ENCODE measurements at regions not wholly inside any gene's neighbourhood (a gene's known extent, or its start where the extent isn't known, plus 50 kb on each side); places are given as distances from the start of the nearest gene placed in this dataset.

DNA sequence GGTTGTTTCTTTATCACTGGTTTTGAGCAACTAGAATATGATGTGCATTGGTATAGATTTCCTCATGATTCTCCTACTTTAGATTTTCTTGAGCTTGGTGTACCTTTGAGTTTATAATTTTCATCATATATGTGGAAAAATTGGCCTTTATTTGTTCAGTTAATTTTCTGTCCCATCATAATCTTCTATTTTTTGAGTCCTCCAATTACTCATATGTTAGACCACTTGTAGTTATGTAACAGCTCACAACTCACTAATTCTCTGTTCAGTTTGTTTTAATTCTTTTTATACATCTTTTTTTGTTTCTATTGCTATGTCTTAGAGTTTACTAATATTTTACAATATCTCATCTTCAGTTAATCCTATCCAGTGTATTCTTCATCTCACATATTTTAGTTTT lies 81.3 kb upstream of the LAMA2 start:
- no peak for DNase-seq
- H3K4me1 Mint-ChIP-seq: peaks cover 8 to 9% of the 10 kb centered on the region in 2 experiments
- H3K36me3 Mint-ChIP-seq (ENCODE audit: insufficient read depth in 1 of 3, low read depth in 3 of 3): peaks cover 2 to 18% (median 2%) of the 10 kb centered on the region in 3 experiments; a peak in 3 of 7 replicates
- no peak overlapping the region for H3K27ac Mint-ChIP-seq
- Histone ChIP-seq H3K79me1 (ENCODE audit: insufficient read depth, low read depth, low read length, poor library complexity, severe bottlenecking) (no peaks in the 10 kb centered on the region), H3K23me2 (ENCODE audit: insufficient read length, low read depth, low read length, poor library complexity, severe bottlenecking) (no peaks in the 10 kb centered on the region), H2BK5ac (ENCODE audit: insufficient read length, low read length) (no peak overlapping the region), H3T11ph (ENCODE audit: low read length) (no peak overlapping the region), H3K4me1 (ENCODE audit: insufficient read depth, low read length) (no peaks in the 10 kb centered on the region), H3K27me3 (ENCODE audit: insufficient read depth, low read length) (no peaks in the 10 kb centered on the region), H4K8ac (replicated peaks; ENCODE audit: insufficient read length, low read depth, low read length) (no peak overlapping the region), H3K14ac (ENCODE audit: insufficient read depth, low read length) (no peak overlapping the region), H4K20me1 (ENCODE audit: control insufficient read depth, insufficient read depth, insufficient read length) (no peaks in the 10 kb centered on the region), H4K5ac (ENCODE audit: insufficient read length, low read depth, low read length) (no peak overlapping the region), H2AFZ (ENCODE audit: low read length) (no peak overlapping the region), H3K9ac (ENCODE audit: extremely low read depth, insufficient read length, low read length) (no peak overlapping the region), H3K18ac (ENCODE audit: insufficient read length, low read depth, low read length) (no peak overlapping the region), H2BK15ac (ENCODE audit: low read depth, low read length) (no peak overlapping the region), H3K79me2 (ENCODE audit: insufficient read depth, low read length) (no peaks in the 10 kb centered on the region), H3K27ac (ENCODE audit: insufficient read length, low read depth, low read length) (no peak overlapping the region), H3K4ac (ENCODE audit: low read depth, low read length) (no peak overlapping the region), H3K56ac (ENCODE audit: insufficient read length, low read depth, low read length) (no peak overlapping the region), H2BK20ac (ENCODE audit: low read depth, low read length, poor library complexity, severe bottlenecking) (no peak overlapping the region), H3K4me2 (ENCODE audit: insufficient read depth, insufficient read length, low read length) (no peak overlapping the region), H3K23ac (ENCODE audit: insufficient read length, low read depth, low read length) (no peak overlapping the region), H2BK120ac (ENCODE audit: low read depth, low read length, poor library complexity, severe bottlenecking) (no peak overlapping the region), H2AK5ac (ENCODE audit: insufficient read length, low read length) (no peak overlapping the region), H4K91ac (ENCODE audit: insufficient read length, low read depth, low read length) (no peak overlapping the region), H2BK12ac (ENCODE audit: insufficient read length, low read depth, low read length) (no peak overlapping the region), H3K9me3 (ENCODE audit: control insufficient read depth, low read depth, low read length) (no peaks in the 10 kb centered on the region)
- H3K4me3 Mint-ChIP-seq: no peak overlapping the region
- TF ChIP-seq, protein P1, sequence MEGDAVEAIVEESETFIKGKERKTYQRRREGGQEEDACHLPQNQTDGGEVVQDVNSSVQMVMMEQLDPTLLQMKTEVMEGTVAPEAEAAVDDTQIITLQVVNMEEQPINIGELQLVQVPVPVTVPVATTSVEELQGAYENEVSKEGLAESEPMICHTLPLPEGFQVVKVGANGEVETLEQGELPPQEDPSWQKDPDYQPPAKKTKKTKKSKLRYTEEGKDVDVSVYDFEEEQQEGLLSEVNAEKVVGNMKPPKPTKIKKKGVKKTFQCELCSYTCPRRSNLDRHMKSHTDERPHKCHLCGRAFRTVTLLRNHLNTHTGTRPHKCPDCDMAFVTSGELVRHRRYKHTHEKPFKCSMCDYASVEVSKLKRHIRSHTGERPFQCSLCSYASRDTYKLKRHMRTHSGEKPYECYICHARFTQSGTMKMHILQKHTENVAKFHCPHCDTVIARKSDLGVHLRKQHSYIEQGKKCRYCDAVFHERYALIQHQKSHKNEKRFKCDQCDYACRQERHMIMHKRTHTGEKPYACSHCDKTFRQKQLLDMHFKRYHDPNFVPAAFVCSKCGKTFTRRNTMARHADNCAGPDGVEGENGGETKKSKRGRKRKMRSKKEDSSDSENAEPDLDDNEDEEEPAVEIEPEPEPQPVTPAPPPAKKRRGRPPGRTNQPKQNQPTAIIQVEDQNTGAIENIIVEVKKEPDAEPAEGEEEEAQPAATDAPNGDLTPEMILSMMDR (conservative IDR thresholded peaks at IDR 0.05): no peak
- H3K27me3 Mint-ChIP-seq (ENCODE audit: low read depth): no peaks in the 10 kb centered on the region
- peaks cover 10 to 14% of the 10 kb centered on the region in 2 experiments for H3K9me3 Mint-ChIP-seq
